Endothelial cell of umbilical vein (primary cell): ENCODE measurements at regions not wholly inside any gene's neighbourhood (a gene's known extent, or its start where the extent isn't known, plus 50 kb on each side); places are given as distances from the start of the nearest gene placed in this dataset.

Experiments
- CTCF ChIP-seq, 2 donors: IDR thresholded peaks; 1 replicate in 1 of 2; 2 replicates in 1 of 2; pipeline ENCODE4 v1.5.1; 2011; ENCODE audit warnings: low read length in 2 of 2, mild to moderate bottlenecking in 2 of 2, moderate library complexity in 2 of 2, control low read depth in 1 of 2, inconsistent platforms in 1 of 2, low read depth in 1 of 2; ENCODE audit not compliant: insufficient read depth in 1 of 2; ENCODE audit errors: extremely low read depth in 1 of 2
- EZH2 ChIP-seq: IDR thresholded peaks from 2 replicates; pipeline ENCODE4 v1.6.1; 2012; ENCODE audit warnings: borderline replicate concordance, low read depth, mild to moderate bottlenecking, moderate library complexity, low read length, inconsistent platforms; ENCODE audit not compliant: severe bottlenecking
- POLR2A ChIP-seq: IDR thresholded peaks from 2 replicates; pipeline ENCODE4 v1.6.1; 2012; ENCODE audit warnings: low read depth, mild to moderate bottlenecking, control low read depth, low read length
- POLR2AphosphoS5 ChIP-seq: IDR thresholded peaks from 2 replicates; pipeline ENCODE4 v1.6.1; 2012; ENCODE audit warnings: low read depth, mild to moderate bottlenecking, control low read depth, low read length, moderate library complexity; ENCODE audit not compliant: insufficient read depth

GRCh38 chr4:162969194-162969593 is 197.5 kb downstream of the NAF1 start:
- TF ChIP-seq POLR2A (no peak), CTCF (IDR thresholded peaks at IDR 0.05; ENCODE audit: extremely low read depth in 1 of 2, insufficient read depth in 1 of 2, low read depth in 1 of 2, low read length in 2 of 2) (no peak), POLR2AphosphoS5 (no peak), EZH2 (no peak)
